Progenitor cell of endocrine pancreas (in vitro differentiated cells): ENCODE measurements at regions not wholly inside any gene's neighbourhood (a gene's known extent, or its start where the extent isn't known, plus 50 kb on each side); places are given as distances from the start of the nearest gene placed in this dataset.

Experiments used
- DNase-seq: peaks from one replicate; pipeline ENCODE4 v3.0.0; 2021; ENCODE audit warnings: low spot score; ENCODE audit not compliant: unreplicated experiment
- H3K27ac Mint-ChIP-seq: 2 replicates; pipeline ENCODE4 v1.8.0; 2021; ENCODE audit warnings: mild to moderate bottlenecking, moderate library complexity, mixed read lengths
- H3K27me3 Mint-ChIP-seq: 2 replicates; pipeline ENCODE4 v1.8.0; 2021; ENCODE audit warnings: mixed read lengths
- H3K36me3 Mint-ChIP-seq: 2 replicates; pipeline ENCODE4 v1.8.0; 2022; ENCODE audit warnings: mixed read lengths; ENCODE audit not compliant: insufficient read depth
- H3K4me1 Mint-ChIP-seq: 2 replicates; pipeline ENCODE4 v1.8.0; 2021; ENCODE audit warnings: low read depth, mixed read lengths
- H3K4me3 Mint-ChIP-seq: 2 replicates; pipeline ENCODE4 v1.8.0; 2021; ENCODE audit warnings: low read depth, mild to moderate bottlenecking, moderate library complexity, mixed read lengths
- H3K9me3 Mint-ChIP-seq: 2 replicates; pipeline ENCODE4 v1.8.0; 2021; ENCODE audit warnings: low read depth, mixed read lengths
- TF ChIP-seq, protein P1 (sequence below): fragments of 200-600 bp; sonication (generic); IDR thresholded peaks from one replicate; pipeline ENCODE4 v1.5.0; 2021; ENCODE audit warnings: antibody characterized with exemption, mild to moderate bottlenecking; ENCODE audit not compliant: unreplicated experiment

DNA sequence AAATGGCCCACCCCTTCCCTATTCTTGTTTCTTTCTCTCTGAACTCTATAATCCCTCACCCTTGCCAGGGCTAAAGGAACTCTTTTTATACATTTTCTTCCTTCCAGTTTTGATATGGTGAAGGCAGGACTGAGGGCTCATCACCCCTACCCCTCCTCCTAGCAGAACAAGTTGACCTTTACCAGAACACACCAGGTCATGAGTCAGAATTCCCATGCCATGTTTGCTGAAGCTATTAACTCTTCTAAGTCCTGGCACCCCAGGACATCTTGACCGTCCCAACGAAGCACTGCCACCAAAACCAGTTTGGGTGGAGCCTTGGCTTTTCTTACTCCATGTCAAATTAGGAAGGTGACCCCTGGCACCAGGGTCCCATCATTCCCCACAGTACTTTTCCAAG, 57.5 kb upstream of the DYNLT3 start:
- H3K4me1 Mint-ChIP-seq, result peaks cover 2% of the 10 kb centered on the region
- H3K27ac Mint-ChIP-seq, result no peak overlapping the region

DNA sequence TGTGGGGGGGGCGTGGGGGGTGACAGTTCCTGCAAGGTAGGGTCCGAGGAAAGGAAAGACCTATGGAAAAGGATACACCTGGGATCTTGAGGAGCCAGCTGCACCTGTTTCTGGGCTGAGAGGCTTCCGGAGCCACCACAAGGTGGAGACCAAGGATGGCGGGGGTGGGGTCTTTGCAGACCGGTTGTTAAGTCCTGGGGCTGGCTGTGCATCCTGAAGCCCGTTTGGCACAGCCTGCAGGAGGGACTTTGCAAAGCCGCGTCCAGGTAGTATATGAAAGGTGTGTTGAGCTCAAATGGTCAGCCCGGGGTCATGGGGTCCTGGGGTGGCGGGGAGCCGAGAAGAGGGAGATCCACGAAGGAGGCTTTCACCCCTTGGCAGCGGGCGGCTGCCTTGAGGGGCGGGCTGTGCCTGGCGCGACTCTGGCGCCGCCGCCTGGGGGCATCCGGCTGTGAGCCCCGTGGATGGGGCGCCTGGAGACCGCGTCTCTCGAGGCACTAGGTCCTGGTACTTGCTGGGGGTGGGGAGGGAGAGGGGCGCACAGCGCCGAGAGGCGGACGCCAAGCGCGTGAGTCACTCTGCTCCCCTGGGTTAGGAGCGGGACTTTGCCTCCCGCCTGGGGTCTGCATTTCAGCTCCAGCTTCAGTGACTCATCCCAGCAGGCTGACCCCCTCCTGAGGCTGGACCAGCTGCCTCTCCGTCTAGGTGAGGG, 58.2 kb upstream of the DYNLT3 start:
- peak overlapping the region; percentile 80 for H3K4me3 Mint-ChIP-seq
- H3K36me3 Mint-ChIP-seq, result no peaks in the 10 kb centered on the region
- TF ChIP-seq, protein P1, sequence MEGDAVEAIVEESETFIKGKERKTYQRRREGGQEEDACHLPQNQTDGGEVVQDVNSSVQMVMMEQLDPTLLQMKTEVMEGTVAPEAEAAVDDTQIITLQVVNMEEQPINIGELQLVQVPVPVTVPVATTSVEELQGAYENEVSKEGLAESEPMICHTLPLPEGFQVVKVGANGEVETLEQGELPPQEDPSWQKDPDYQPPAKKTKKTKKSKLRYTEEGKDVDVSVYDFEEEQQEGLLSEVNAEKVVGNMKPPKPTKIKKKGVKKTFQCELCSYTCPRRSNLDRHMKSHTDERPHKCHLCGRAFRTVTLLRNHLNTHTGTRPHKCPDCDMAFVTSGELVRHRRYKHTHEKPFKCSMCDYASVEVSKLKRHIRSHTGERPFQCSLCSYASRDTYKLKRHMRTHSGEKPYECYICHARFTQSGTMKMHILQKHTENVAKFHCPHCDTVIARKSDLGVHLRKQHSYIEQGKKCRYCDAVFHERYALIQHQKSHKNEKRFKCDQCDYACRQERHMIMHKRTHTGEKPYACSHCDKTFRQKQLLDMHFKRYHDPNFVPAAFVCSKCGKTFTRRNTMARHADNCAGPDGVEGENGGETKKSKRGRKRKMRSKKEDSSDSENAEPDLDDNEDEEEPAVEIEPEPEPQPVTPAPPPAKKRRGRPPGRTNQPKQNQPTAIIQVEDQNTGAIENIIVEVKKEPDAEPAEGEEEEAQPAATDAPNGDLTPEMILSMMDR, result peak; percentile 52
- peak; percentile 48 for DNase-seq
- no peaks in the 10 kb centered on the region for H3K27me3 Mint-ChIP-seq
- H3K4me1 Mint-ChIP-seq, result peaks cover 2% of the 10 kb centered on the region
- peaks cover 22% of the 10 kb centered on the region for H3K9me3 Mint-ChIP-seq
- peak overlapping the region; percentile 24 for H3K27ac Mint-ChIP-seq

More for the DNA sequence above, 57.5 kb upstream of the DYNLT3 start:
- Mint-ChIP-seq H3K4me3 (peak overlapping the region; percentile 80), H3K9me3 (peaks cover 26% of the 10 kb centered on the region), H3K36me3 (no peaks in the 10 kb centered on the region), H3K27me3 (no peaks in the 10 kb centered on the region)
- DNase-seq, result no peak
- TF ChIP-seq, protein P1, result no peak

DNA sequence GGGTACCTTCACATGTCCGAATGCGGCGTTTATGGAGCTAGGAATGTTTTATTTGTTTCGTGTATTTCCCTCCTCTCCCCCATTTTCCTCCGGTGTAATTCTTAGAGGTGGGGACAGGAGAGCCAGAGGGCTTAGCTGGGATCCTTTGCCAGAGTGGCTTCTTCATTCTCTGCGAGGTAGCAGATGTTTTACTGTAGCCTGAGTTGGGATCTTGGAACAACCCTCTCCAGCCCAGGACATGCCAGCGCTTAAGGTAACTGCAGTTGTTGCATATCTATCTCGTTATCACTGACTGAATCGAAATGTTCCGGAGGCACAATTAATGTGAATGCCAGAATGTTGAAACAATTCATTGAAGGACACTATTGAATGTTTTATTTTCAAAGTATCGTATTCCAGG, 59.0 kb upstream of the DYNLT3 start:
- H3K4me1 Mint-ChIP-seq, result peaks cover 2% of the 10 kb centered on the region
- H3K27ac Mint-ChIP-seq, result no peak overlapping the region
- no peaks in the 10 kb centered on the region for H3K36me3 Mint-ChIP-seq
- peak overlapping the region; percentile 80 for H3K4me3 Mint-ChIP-seq
- no peaks in the 10 kb centered on the region for H3K27me3 Mint-ChIP-seq
- DNase-seq, result no peak
- peaks cover 19% of the 10 kb centered on the region for H3K9me3 Mint-ChIP-seq
- TF ChIP-seq, protein P1, result no peak

DNA sequence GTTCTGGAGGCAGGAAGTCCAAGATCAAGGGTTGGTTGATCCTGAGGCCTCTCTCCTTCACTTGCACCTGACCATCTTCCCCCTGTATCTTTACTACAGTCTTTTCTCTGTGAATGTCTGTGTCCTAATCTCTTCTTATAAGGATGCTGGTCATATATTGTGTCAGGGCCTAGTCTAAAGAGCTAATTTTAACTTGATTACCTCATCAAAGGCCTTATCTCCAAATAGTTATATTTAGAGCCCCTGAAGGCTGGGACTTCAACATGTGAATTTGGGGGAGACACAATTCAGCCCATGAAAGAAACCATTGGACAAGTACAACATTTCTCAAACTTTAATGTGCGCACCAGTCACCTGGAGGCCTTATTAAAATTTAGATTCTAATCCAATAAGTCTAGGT, 62.8 kb upstream of the DYNLT3 start:
- no peak overlapping the region for H3K4me3 Mint-ChIP-seq
- peaks cover 4% of the 10 kb centered on the region for H3K9me3 Mint-ChIP-seq
- DNase-seq, result no peak
- TF ChIP-seq, protein P1, result no peak
- H3K36me3 Mint-ChIP-seq, result no peaks in the 10 kb centered on the region
- no peaks in the 10 kb centered on the region for H3K4me1 Mint-ChIP-seq
- H3K27ac Mint-ChIP-seq, result no peak overlapping the region
- H3K27me3 Mint-ChIP-seq, result no peaks in the 10 kb centered on the region

DNA sequence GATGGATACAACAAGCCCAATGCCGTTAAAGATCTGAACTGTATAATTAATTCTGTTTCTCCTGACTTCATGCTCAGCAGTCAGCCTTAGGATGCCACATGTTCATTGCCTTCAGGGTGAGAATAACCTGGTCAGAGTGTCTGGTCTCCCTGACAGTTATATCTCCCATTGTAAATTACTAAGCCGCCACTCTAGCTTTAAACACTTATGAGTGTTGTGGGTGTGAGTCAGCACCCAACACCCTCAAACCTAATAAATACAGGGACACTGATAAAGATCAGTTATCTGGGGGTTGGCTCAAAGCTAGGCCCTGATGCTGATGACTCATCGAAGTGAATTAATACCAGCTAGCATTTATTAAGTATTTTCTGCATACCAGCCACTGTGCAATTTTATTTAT, 64.9 kb upstream of the DYNLT3 start:
- H3K27me3 Mint-ChIP-seq, result no peaks in the 10 kb centered on the region
- no peaks in the 10 kb centered on the region for H3K36me3 Mint-ChIP-seq
- H3K4me1 Mint-ChIP-seq, result no peaks in the 10 kb centered on the region
- no peak overlapping the region for H3K4me3 Mint-ChIP-seq
- H3K27ac Mint-ChIP-seq, result no peak overlapping the region
- H3K9me3 Mint-ChIP-seq, result peaks cover 11% of the 10 kb centered on the region
- TF ChIP-seq, protein P1, result no peak
- no peak for DNase-seq
